Right lung (tissue), 2 donors: ENCODE measurements at regions not wholly inside any gene's neighbourhood (a gene's known extent, or its start where the extent isn't known, plus 50 kb on each side); places are given as distances from the start of the nearest gene placed in this dataset.
"Not testable (repeated sequence)": the region's sequence is repeated elsewhere in the genome, so short reads cannot be mapped to it uniquely, and the experiment has no call there.

Experiments used
- DNase-seq, 2 donors: peaks; one replicate each; pipeline ENCODE4 v3.0.0-alpha.2; 2013

DNA sequence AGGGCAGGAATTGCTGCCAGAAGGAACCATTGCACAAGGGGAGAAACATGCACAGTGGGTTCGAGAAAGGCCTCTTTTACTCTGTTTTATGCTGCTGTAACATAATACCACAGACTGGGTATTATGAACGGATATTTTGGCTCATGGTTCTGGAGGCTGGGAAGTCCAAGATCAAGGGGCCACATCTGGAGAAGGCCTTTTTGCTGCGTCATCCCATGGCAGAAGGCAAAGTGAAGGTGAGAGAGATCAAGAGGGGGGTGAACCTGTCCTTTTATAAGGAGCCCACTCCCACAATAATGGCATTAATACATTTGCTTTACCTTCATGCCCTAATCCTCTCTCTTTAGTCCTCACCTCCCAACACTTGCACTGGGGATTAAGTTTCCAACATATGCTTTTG is 136.9 kb upstream of the ALDH1B1 start:
- DNase-seq: no peak

DNA sequence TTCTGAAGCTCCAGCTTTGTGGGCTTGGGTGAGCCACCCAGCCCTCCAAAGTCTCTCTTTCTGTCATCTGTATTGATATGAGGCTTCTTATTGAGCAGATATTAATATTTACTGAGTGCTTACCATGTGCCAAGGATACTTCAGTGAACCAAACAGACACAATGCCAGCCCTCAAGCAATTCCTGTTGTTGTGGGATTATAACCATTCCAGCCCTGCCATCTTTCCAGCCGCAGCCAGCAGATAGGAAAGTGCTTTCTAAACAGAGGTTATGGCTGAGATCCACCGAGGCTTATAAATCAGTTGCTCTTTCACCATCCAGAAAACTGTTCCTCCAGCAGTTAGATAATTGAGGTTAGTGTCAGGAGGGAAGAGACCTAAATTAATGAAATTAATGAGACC is 137.7 kb upstream of the ALDH1B1 start:
- no peak for DNase-seq

DNA sequence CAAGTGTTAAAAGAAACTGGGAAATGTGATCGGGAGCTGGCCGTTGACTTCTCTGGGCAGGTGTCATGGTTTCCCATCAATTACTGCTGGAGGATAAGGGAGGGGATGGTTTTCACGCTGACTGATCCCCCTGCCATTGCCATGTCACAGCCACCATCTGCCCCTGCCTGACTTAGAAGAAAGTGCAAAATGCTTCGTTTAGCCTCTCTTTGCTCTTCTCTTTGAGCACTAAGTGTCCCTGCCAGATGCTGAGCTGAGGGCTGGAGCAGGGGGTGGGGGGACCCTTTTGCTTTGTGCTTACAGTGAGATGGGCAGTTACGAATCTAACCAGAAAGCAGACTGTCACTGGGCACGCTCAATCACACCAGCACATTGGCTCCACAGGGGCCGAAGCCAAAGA is 138.4 kb upstream of the ALDH1B1 start:
- no peak for DNase-seq

DNA sequence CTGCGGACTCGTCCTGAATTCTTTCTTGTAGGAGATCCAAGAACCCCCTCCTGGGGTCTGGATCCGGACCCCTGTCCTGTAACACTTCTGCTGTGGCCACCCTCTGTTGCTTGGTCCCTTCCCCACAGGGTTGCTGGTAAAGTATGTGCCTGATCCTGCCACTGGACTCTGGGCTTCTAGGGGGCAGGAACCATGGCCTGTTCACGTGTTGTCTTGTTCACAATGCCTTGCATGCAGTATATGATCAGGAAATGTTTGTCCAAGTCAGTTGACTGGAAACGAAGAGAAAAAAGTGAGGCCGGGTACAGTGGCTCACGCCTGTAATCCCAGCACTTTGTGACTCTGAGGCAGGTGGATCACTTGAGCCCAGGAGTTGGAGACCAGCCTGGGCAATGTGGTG is 139.3 kb upstream of the ALDH1B1 start:
- no peak for DNase-seq

DNA sequence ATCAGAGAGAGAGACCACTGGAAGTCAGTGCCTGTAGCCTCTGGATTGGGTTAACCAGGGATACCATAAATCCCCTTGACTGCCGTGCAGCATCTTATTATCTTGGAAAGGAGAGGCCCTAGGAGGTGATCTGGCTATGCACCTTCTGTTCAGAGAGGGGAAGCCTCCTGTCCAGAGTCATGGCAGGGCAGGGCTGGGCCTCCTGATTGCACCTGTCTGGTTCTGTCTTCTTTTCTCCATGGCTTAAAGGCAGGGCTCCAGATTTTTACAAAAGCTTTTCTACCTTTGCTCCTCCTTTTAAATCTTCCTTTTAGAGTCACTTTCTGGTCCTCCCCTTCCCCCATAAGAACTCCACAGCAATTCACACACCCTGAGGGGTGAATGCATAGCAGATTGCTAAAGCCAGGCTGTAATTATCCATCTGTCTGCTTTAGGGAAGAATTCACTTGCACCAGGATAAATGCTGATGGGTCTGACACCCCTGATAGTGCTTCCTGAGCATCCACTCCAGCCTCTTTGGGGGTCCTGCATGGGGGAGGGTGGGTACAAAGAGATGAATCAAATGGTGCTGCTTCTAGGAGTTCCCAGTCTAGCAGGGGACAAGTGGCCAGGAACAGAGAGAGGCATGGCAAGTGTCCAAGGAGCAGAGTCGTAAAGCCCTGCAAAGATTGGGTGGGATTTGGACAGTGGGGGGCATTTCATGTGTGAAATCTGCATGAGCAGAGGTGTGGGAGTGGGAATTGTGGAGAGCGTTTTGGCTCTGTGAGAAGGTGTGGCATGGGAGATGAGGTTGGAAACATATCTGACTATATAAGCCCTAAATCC is 141.3 kb upstream of the ALDH1B1 start:
- DNase-seq: no peak

DNA sequence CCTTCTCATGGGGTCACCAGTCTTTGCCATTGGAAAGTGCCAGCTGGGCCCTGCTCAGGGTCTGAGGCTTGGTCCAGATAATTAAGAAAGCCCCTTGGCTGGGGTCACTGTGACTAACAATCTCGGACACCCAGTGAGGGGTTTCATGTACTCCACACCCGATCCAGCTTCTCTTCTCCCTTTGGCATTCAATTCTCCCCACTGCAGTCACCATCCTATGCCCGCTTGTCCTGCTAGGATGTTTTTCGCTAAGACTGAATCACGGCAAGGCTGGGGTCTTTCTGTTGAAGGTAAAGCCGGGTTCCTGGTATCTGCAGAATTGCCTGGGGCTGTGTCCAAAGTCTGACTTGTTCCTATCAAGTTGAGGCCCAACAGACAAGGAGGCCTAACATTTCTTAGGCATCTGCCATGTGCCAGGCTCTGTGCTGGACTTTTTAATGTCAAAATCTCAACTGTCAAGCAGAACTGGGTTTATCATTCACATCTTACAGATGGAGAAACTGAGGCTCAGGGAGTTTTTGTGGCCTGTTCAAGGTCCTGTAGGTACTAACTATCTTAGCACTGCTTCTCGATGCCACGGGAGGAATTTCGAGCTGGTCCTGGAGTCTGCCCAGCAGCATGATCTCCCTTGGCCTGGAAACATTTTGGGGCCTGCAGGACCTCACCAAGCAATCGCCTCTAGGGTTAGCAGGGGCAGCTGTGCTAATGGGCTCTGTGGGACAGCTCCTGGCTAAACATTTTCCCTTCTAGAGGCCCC is 142.0 kb upstream of the ALDH1B1 start:
- DNase-seq: no peak

DNA sequence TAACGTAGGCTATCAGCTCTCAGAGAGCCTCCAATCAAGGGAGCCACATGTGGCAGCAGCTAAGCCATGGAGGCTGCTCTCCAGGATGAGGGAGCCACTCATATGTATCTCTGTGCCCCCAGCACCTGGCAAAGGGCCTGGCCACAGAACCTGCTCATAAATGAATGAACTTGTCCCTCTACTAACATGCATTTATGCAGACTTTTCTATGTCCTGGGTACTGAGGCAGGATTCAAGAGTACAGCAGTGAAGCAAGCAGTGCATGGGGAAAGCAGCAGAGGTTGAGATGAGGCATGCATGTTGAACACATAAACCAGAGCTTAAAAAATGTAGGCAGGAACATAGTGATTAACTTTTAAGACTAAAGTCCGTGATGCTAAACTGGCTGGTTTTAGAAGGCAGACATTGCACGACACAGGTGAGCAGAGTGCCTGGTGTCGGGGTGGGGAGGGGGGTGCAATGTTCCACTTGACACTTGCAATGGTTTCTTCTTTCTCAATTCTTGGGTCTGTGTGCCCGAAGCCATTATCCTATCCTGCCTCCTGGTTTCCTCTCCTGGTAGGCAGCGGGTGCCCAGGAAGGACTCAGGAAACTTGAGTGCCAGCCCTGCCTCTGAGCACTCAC is 142.8 kb upstream of the ALDH1B1 start:
- DNase-seq: no peak

DNA sequence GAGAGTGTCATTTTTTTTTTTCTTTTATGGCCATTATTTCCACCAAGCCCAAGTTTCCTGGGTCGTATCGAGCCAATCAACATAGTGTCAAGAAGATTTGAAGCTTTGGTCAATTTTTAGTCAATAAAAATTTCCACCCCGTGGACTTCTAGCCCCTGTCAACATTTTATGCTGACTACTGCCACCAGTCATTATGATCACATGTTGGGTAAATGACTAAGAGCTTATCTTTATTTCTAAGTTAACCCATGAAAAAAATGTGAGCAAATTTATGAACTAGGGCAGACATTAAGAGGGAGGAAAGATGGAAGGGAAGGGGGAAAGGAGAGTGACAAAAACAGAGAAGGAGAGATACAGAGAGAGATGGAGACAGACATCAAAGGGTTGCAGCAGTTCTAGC is 143.5 kb upstream of the ALDH1B1 start:
- DNase-seq: no peak

DNA sequence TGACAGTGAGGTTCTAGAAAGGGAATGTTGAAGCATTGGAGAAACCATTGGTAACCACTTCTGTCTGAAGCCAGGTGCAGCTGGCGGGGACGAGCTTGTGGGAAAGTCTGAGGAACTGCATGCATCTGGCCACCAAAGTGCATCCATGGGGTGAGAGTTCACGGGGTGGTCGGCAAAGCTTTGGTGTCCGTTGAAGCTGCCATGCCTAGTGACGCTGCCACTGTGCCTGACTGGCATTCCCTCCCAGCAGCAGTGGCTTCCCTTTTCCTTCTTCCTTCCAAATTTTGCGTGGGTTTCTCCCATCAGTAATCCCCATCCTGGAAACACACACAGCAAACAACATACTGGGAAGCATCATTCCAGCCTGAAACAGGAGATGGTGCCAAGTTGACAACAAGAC is 145.7 kb upstream of the ALDH1B1 start:
- DNase-seq: no peak

DNA sequence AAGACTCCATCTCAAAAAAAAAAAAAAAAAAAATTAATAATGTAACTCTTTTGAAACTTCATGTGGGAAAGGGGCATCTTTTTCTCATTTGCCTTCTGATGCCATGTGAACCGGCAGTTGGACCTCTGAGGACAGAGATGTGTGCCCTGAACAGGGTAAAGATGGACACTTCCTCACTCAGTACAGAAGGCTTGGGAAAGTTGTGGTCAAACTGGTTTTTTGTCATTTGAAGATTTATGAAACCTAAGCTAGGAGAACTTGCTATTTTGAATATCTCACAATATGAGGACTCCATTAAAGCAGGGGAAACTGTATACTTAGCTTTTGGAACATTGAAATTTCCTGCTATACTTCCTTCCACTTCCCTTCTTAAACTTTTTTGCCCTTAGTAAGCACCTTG is 147.5 kb upstream of the ALDH1B1 start:
- no peak for DNase-seq

DNA sequence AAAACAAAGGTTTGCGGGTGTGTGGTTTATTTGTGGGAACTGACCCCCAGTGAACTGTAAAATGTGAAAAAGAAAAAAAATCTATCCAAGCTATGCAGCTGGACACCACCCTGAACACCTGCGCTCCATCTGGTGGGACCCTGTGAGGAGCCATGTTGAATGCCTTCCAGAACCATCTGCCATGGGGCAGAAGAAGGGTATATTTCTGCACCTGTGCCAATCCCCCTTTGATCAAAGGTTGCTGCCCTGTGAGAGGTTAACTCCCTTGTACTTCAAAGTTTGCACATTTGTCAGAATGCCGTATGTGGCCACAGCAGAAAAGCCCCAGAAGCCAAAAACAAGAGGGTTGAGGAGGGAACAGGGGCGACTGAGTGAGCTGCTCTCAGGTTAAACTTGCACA is 148.5 kb upstream of the ALDH1B1 start:
- no peak for DNase-seq

DNA sequence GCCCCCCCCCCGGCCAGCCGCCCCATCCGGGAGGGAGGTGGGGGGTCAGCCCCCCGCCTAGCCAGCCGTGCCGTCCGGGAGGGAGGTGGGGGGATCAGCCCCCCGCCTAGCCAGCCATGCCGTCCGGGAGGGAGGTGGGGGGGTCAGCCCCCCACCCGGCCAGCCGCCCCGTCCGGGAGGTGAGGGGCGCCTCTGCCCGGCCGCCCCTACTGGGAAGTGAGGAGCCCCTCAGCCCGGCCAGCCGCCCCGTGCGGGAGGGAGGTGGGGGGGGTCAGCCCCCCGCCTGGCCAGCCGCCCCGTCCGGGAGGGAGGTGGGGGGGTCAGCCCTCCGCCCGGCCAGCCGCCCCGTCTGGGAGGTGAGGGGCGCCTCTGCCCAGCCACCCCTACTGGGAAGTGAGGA is 150.4 kb upstream of the ALDH1B1 start:
- DNase-seq: not testable (repeated sequence)

DNA sequence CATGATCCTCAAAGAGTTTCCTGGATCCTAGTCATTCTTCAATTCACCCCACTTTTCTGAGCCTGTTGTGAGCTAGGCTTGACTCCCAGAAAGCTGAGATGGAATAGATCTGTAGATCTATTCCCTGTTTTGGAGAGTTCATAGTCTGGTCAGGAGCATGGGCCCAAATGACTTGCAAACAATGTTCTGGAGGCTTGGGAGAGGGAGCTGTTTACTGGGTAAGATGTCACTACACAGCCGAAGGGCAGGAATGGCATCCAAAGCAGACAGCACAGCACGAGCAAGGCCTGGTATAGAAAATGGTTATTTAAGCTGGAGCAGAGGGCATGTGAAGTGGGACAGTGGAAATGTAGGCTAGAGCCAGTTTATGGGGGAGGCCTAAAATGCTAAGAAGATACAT is 152.5 kb upstream of the ALDH1B1 start:
- no peak for DNase-seq

DNA sequence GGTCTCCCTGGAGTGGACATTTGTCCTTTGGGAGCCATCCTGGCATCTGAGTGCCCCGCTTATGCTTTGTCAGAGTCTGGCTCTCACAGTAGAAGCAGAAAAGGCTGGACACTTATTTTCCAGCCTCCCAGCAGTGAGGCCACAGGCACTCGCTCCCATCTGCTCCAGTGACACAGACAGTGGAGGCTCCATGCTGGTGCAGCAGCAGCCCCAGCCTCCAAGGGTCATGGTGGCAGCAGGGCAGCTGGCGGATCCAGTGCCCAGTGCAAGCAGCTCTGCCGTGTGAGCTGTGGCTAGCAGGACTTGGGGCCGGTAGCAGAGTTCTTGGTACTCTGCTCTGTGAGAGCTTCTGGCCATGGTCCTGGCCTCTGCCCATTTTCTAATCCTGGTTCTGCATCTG is 157.3 kb upstream of the ALDH1B1 start:
- DNase-seq: no peak

DNA sequence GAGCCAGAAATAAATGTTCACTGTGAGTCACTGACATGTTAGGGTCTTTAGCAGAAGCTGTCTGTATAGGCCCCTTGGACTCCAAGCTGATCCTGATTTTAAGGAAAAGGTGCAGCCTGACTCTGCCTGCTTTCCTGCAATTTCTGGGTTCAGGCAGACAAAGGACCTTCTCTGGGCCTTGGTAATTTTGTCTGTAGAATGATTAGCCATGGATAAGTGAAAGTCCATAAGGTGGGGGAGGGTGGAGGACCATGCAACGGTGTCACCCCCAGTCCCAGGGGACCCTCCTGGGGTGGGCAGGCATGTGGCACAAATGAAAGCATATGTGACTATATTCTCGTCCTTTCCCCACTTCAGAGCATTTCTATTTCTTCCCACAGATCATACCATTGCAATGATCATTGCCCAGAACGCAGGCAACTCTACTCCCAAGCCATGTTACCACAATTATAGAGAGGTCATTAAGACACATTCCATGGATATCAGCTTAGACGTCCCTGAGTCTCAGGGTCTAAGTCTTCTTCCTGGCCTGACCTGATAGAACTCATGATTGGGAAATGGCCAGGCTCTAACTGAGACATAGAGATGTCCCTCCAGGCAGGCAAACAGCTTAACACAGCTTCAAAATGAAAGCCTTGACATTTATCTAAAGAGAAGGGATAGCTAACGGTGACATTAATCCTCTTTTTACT is 157.9 kb upstream of the ALDH1B1 start:
- no peak for DNase-seq

DNA sequence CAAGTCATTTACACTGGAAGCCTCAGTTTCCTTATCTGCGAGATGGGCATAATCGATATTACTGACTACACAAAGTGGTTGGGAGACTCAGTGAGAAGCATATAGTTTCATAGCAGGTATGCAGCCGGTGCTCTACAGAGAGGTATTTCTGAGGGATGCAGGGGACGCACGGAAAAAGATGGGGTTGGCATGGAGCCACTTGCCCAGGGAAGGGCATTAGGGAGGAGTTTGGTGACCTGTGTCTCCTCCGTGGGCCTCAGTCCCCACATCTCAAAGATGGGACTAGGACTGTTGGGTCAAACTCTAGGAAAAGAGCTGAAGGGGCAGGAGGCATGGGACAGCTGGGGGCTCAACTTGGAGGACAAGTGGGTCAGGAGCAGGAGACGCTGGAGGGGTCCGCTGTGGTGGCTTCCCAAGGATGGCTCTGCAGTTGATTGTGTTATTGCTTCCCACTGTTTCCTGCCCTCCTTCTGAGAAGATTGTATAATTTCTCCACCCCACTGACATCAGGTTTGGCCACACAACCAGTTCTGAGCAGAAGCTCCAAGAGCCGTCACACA is 158.6 kb upstream of the ALDH1B1 start:
- no peak for DNase-seq

DNA sequence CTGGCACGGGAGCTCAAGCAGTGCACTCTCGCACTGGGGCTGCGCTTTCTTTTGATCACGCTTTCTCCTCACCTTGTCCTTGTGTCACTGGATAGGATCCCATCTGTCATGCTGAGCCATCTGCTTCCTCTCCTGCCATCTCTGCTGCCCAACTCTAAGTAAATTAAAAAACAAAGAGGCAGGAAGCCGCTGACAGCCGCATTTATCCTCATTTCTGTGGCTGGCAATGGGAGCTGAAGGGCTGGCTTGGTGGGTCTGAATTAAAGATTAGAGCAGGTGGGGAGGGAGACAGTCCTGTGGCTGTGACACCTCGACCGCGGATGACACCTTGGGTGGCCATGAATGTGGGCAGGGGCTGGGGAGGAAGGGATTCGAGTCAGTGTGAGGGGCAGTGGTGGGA is 159.2 kb upstream of the ALDH1B1 start:
- DNase-seq: no peak

DNA sequence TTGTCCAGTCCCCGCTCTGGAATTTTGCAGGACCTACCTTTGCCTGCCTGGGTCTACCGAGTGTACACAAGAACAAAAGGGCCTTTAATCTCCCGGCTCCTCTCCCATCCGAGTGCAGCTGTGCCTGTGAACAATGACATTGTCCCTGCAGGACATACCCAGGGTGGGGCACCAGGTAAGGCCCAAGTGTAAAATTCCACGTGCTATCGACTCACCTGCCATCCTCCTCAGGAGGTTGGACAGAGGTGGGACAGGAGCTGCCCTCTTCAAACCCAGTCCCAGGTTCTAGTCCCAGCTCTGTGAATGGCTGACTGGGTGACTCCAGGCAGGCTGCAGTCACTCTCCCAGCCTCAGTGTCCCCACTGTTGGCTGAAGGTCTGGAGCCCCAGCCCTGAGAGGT is 159.6 kb upstream of the ALDH1B1 start:
- no peak for DNase-seq

DNA sequence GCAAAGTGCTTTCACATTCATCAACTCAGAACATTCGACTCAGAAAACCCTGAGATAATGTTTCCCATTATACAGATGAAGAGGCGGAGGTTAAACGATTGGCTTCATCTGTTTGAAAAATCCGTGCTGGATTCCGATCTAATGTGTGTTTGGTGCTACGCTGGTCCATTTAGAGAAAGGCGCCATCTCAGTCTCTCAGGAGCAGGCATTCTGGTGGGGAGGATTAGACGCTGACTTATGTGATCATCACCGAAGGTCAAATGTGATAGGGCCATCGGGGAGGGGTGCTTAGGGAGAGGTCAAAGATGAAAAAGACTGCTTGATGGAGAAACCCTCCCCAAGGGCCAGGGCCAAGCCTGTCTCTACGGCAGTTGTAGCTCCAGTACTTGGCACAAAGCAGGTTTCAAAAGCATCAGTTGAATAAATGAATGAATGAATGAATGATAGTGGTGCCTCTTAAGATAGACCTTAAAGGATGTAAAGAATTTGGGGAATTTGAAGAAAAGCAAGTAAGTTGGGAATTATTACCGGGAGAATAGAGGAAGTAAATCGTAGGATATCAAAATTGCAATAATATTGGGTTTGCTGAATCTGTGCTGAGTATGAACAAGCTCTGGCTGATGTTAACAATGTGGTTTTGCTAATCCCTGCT is 160.6 kb upstream of the SHB start:
- DNase-seq: no peak

DNA sequence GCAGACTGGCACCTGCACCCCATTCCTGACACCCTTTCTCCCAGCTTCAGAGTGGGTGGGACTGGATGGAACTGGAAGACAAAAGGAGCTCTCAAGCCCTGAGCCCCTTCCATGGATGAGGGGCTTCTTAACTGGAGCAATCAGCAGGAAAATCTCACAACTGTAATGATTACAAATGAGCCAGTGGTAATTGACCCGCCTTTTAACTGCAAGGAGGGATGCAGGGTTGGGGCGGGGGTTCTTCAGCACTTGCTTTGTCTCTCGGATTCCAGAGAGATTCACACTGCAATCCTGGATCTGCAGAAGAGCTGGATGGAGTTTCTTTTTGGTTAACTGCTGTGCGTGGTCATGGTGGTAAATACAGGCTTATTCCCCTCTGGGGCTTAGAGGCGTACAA is 160.1 kb upstream of the SHB start:
- DNase-seq: no peak

DNA sequence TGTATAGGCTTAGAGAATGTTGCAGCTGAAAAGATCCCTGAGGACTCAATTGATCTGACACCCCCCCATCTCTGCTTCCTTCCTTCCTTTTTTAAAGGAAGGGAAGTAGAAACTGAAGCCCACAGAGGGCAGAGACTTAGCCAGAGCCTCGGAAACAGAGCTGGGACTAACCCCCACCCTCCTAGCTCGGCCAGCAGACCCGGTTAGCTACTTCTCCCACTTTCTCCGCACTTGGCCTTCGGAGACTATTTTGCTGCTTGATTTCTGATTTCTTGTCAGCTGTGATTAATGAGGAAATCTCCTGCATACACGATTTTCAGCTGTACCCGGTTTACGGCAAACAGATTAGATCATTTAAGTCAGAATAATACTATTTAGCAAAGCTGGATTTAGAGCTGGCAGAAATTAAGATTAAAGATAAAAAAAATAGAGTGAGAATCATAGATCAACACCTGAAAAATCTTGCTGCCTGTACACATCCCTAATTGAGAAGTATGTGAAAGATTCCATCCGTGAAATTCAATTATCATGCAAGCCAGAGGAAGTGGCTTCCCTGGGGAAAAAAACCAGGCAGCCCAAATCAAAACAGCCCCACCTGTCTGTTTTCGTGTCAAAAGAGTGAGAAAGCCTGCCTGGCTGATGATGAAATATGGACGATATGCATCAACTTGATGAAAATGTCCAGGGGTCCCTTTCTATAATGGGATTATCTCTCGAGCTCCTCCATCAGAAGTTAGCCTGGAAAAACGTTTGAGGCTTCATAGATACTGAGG is 159.5 kb upstream of the SHB start:
- no peak for DNase-seq
